ENCODE measurements at regions not wholly inside any gene's neighbourhood (a gene's known extent, or its start where the extent isn't known, plus 50 kb on each side); places are given as distances from the start of the nearest gene placed in this dataset.
"Not testable (repeated sequence)": the region's sequence is repeated elsewhere in the genome, so short reads cannot be mapped to it uniquely, and the experiment has no call there.

- in situ Hi-C loops (cut with HindIII; ENCODE audit: low pct_ligation_motif_present, low pct_unique_long_range_greater_than_20kb, low sequenced_read_pairs): no loop called here
- DNase-seq: no peak
These were observed 340.2 kb upstream of the SOX9 start for GRCh38 chr17:71780596-71780995.

GRCh38 chr17:71782021-71782420 is 338.8 kb upstream of the SOX9 start:
- DNase-seq; in situ Hi-C loops (cut with HindIII; ENCODE audit: low pct_ligation_motif_present, low pct_unique_long_range_greater_than_20kb, low sequenced_read_pairs): not testable (repeated sequence)

DNA sequence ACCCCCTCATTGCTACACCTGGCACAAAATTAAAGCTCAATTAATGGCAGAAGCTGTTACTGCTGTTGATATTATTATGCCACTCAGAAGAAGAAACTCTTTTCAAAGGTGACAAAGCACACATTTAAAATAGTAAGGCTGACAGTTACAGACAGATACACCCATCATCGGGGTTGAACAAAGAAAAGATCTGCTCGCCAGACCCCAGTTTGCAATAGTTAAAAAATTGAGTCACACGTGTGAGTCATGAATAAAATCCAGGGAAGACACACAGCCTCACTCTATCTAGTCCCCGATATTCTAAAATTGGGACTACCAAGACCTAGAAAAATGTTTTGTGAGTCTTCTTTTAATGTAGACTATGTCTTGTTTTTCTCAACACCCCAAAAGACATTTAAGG is 330.0 kb upstream of the SOX9 start:
- DNase-seq: no peak
- in situ Hi-C loops (cut with HindIII; ENCODE audit: low pct_ligation_motif_present, low pct_unique_long_range_greater_than_20kb, low sequenced_read_pairs): no loop called here

DNA sequence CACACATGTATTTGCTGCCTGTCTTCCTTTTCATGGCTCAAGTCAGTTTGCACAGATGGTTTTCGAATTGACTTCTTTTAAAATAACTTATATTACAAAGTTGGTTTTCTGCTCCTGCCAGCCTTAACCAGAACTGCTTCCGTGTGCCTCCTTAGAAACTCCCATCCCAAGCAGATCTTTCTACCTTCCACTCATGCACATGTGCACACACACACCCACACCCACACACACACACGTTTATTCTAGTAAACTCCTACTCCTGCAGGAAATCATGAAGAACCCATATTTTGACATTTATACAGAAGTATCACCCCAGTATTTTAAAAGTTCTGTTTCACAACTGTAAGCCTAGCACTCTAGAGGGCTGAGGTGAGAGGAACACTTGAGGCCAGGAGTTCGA is 329.5 kb upstream of the SOX9 start:
- in situ Hi-C loops (cut with HindIII; ENCODE audit: low pct_ligation_motif_present, low pct_unique_long_range_greater_than_20kb, low sequenced_read_pairs): no loop called here
- DNase-seq: no peak

DNA sequence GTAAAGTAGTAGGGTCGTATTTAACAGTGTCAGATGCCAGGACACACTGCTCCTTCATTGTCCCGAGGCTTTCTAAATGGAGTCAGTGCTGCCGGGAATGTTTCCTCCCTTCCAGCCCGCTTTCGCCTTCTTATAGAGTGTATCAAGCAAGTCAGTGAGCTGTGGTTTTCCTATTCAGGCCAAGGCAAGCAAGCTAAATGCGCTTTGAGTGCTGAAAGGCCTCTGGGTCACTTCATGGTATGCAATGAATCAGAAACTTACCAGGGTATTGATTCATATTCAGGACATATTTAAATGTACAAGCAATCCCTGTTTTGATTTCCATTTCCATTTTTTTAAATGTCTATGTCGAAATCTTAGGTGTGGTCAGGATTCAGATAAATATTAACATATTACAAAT is 327.9 kb upstream of the SOX9 start:
- in situ Hi-C loops (cut with HindIII; ENCODE audit: low pct_ligation_motif_present, low pct_unique_long_range_greater_than_20kb, low sequenced_read_pairs): no loop called here
- no peak for DNase-seq

DNA sequence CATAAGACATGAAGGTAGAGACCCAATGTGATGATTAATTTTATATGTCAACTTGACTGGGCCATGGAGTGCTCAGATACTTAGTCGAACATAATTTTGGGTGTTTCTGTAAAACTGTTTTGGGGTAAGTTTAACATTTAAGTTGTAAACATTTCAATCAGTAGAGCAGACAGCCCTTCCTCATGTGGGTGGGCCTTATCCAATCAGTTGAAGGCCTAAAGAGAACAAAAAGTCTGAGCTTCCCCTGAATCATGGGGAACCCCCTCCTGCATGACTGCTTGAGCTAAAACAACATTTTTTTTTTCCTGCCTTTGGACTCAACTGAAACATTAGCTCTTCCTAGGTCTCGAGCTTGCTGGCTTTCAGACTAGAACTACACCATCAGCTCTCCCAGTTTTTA is 327.3 kb upstream of the SOX9 start:
- DNase-seq: no peak
- in situ Hi-C loops (cut with HindIII; ENCODE audit: low pct_ligation_motif_present, low pct_unique_long_range_greater_than_20kb, low sequenced_read_pairs): no loop called here

- in situ Hi-C loops (cut with HindIII; ENCODE audit: low pct_ligation_motif_present, low pct_unique_long_range_greater_than_20kb, low sequenced_read_pairs): no loop called here
- DNase-seq: no peak
These were observed 322.1 kb upstream of the SOX9 start for GRCh38 chr17:71798701-71799100.

DNA sequence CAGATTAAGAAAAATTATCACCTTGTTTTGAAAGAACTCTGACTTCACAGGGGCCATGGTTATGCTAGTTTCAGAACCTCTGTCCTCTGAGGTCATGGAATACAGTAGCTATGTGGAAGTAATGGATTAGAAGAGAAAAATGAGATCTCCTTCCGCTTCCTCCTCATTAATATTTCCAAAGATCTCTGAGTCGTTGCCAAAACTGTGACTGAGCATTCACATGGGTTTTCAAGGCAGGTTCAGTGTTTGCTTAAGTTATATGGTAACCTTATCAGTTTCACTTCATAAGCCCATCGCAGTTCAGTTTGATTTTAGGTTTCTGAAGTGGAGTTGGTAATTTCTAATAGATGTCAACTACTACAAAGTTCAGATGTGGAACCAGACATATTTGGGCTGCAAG is 321.2 kb upstream of the SOX9 start:
- in situ Hi-C loops (cut with HindIII; ENCODE audit: low pct_ligation_motif_present, low pct_unique_long_range_greater_than_20kb, low sequenced_read_pairs): no loop called here
- DNase-seq: no peak

DNA sequence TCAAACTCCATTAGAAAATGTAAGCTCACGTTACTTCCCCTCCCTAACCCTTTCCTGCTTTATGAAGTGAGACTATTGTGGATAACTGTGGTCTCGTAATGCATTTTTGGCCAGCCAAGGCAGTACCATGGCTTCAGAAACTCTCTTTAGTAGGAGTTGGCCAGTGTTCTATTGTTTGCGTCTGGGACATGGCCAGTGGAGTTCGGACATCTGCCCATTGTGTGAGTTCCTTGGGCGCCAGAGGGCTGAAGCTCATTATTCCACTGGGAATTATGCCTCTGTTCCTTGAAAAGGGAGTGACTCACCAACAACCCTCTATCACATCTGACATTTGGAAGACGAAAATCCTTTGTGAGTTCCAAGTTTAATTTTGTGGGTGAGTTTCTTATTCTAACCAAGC is 319.5 kb upstream of the SOX9 start:
- in situ Hi-C loops (cut with HindIII; ENCODE audit: low pct_ligation_motif_present, low pct_unique_long_range_greater_than_20kb, low sequenced_read_pairs): no loop called here
- DNase-seq: no peak

- in situ Hi-C loops (cut with HindIII; ENCODE audit: low pct_ligation_motif_present, low pct_unique_long_range_greater_than_20kb, low sequenced_read_pairs): no loop called here
- DNase-seq: no peak
These were observed 318.2 kb upstream of the SOX9 start for GRCh38 chr17:71802663-71803062.

GRCh38 chr17:71803656-71804284 is 317.1 kb upstream of the SOX9 start:
- no peak for DNase-seq
- in situ Hi-C loops (cut with HindIII; ENCODE audit: low pct_ligation_motif_present, low pct_unique_long_range_greater_than_20kb, low sequenced_read_pairs): no loop called here

- in situ Hi-C loops (cut with HindIII; ENCODE audit: low pct_ligation_motif_present, low pct_unique_long_range_greater_than_20kb, low sequenced_read_pairs): no loop called here
- DNase-seq: no peak
These were observed 311.3 kb upstream of the SOX9 start for GRCh38 chr17:71809537-71809936.

DNA sequence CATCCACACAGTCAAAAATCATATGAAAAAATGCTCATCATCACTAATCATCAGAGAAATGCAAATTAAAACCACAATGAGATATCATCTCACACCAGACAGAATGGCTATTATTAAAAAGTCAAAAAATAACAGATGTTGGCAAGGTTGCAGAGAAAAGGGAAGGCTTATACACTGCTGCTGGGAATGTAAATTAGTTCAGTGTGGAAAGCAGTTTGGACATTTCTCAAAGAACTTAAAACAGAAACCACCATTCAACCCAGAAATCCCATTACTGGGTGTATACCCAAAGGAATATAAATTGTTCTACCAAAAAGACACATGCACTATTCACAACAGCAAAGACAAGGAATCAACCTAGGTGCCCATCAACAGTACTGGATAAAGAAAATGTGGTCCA is 307.0 kb upstream of the SOX9 start:
- in situ Hi-C loops (cut with HindIII; ENCODE audit: low pct_ligation_motif_present, low pct_unique_long_range_greater_than_20kb, low sequenced_read_pairs); DNase-seq: not testable (repeated sequence)

GRCh38 chr17:71821511-71821910 is 299.3 kb upstream of the SOX9 start:
- in situ Hi-C loops (cut with HindIII; ENCODE audit: low pct_ligation_motif_present, low pct_unique_long_range_greater_than_20kb, low sequenced_read_pairs): no loop called here

GRCh38 chr17:71824671-71825070 is 296.1 kb upstream of the SOX9 start:
- in situ Hi-C loops (cut with HindIII; ENCODE audit: low pct_ligation_motif_present, low pct_unique_long_range_greater_than_20kb, low sequenced_read_pairs): no loop called here
- DNase-seq: no peak

More at GRCh38 chr17:71821511-71821910, 299.3 kb upstream of the SOX9 start:
- no peak for DNase-seq

DNA sequence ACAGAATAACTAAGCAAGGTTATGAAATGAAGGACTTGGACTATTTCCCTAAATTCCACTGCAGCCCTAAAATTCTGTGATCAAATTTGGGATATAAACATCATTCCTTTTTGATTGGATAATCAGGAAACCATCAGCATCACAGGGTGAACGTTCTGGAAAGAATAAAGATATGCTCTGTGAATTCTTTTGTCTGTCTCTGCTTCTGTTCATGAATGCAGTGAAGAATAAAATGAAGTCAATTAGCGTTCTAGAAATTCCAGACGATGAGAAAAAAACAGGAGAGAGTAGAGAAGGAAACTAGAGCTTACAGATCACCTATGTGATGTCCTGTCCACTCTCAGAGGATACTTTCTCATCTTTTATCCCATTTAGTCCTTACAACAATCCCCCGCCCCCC is 295.1 kb upstream of the SOX9 start:
- DNase-seq: no peak
- in situ Hi-C loops (cut with HindIII; ENCODE audit: low pct_ligation_motif_present, low pct_unique_long_range_greater_than_20kb, low sequenced_read_pairs): no loop called here

- DNase-seq: no peak
These were observed 292.6 kb upstream of the SOX9 start for GRCh38 chr17:71828182-71828596.

GRCh38 chr17:71830866-71831265 is 290.0 kb upstream of the SOX9 start:
- no peak for DNase-seq
- in situ Hi-C loops (cut with HindIII; ENCODE audit: low pct_ligation_motif_present, low pct_unique_long_range_greater_than_20kb, low sequenced_read_pairs): no loop called here

More at GRCh38 chr17:71828182-71828596, 292.6 kb upstream of the SOX9 start:
- in situ Hi-C loops (cut with HindIII; ENCODE audit: low pct_ligation_motif_present, low pct_unique_long_range_greater_than_20kb, low sequenced_read_pairs): no loop called here

DNA sequence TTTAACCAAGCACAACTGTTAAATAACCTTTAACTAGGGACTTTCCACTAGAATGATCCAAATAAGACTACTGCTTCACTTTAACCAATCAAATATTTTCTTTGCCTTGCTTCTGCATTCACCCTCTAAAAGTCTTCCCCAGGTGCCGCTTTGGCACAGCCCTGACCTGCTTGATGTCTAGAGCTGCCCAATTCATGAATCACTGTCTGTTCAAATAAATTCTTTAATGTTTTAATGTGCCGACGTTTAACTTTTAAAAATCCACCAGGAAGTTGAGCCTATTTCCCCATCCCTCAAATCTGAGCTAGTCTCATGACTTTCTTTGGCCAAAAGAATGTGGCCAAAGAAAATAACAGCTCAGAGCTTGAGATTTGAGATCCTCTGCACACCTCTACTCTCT is 277.8 kb upstream of the SOX9 start:
- DNase-seq: no peak
- in situ Hi-C loops (cut with HindIII; ENCODE audit: low pct_ligation_motif_present, low pct_unique_long_range_greater_than_20kb, low sequenced_read_pairs): no loop called here

- in situ Hi-C loops (cut with HindIII; ENCODE audit: low pct_ligation_motif_present, low pct_unique_long_range_greater_than_20kb, low sequenced_read_pairs): no loop called here
- DNase-seq: no peak
These were observed 275.5 kb upstream of the SOX9 start for GRCh38 chr17:71845337-71845736.

DNA sequence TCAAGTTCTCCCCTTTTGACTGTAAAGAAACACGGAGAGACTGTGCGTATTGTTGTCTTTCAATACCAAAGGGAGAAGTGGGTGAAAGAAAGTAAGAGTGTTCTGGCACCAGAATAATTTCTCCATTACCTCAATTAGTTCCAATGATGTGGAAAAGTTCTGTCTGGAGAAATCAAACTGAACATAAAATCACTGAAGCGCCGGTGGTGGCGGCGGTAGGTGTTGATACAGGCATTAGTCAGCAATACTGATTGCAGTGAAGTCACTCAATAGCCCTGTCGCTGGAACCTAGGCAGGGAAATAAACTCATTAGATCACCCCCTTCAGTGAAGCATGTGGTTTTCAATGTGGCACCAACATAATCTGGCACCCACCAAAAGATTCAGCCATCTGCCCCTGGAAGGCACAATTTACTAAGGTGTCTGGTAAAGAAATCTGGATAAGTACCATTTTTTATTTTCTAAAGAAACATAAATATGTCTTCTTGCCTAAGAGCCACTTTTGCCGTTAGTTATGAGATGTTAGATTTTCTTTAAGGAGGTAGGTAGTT is 274.2 kb upstream of the SOX9 start:
- DNase-seq: no peak
- in situ Hi-C loops (cut with HindIII; ENCODE audit: low pct_ligation_motif_present, low pct_unique_long_range_greater_than_20kb, low sequenced_read_pairs): no loop called here
